Upper lobe of right lung (tissue), 1 donor: ENCODE measurements at regions not wholly inside any gene's neighbourhood (a gene's known extent, or its start where the extent isn't known, plus 50 kb on each side); places are given as distances from the start of the nearest gene placed in this dataset.

Source experiments
- ATAC-seq: fragments of 200-7000 bp; cut with Tn5 transposase; one replicate; pipeline ENCODE4 v1.9.1; 2020; ENCODE audit warnings: mild to moderate bottlenecking, moderate library complexity
- DNase-seq: peaks from one replicate; pipeline ENCODE4 v3.0.0-alpha.2; 2020
- H3K27ac ChIP-seq: fragments of 200-600 bp; one replicate; pipeline ENCODE4 v1.8.0; 2022
- H3K27me3 ChIP-seq: fragments of 200-600 bp; one replicate; pipeline ENCODE4 v1.8.0; 2022; ENCODE audit warnings: mild to moderate bottlenecking
- H3K36me3 ChIP-seq: fragments of 200-600 bp; one replicate; pipeline ENCODE4 v1.8.0; 2022
- H3K4me1 ChIP-seq: fragments of 200-600 bp; one replicate; pipeline ENCODE4 v1.8.0; 2022
- H3K4me3 ChIP-seq: fragments of 200-600 bp; one replicate; pipeline ENCODE4 v1.8.0; 2022; ENCODE audit warnings: mild to moderate bottlenecking
- H3K9me3 ChIP-seq: fragments of 200-600 bp; one replicate; pipeline ENCODE4 v1.8.0; 2022
- CTCF ChIP-seq: fragments of 200-600 bp; IDR thresholded peaks from one replicate; pipeline ENCODE4 v1.8.0; 2022; ENCODE audit warnings: antibody characterized with exemption
- intact Hi-C: fragments of 100-400 bp; cut with DNase I; formaldehyde crosslinking; loops from one replicate; pipeline ENCODE4 v1.11.0; 2022
- donor health status: DM: no; HTN: yes; CAD: no; lungs with severe emphysema.

- Histone ChIP-seq H3K27me3 (no peaks in the 10 kb centered on the region), H3K4me1 (no peaks in the 10 kb centered on the region), H3K27ac (no peak overlapping the region), H3K4me3 (no peak overlapping the region), H3K9me3 (no peaks in the 10 kb centered on the region), H3K36me3 (no peaks in the 10 kb centered on the region)
- DNase-seq (no peak), ATAC-seq (no peak)
- no peak for TF ChIP-seq CTCF
- intact Hi-C loops, result no loop called here
These were observed 974.0 kb upstream of the GHITM start for GRCh38 chr10:83165265-83165664.

- peak; percentile 16 for TF ChIP-seq CTCF
- Histone ChIP-seq H3K36me3 (no peaks in the 10 kb centered on the region), H3K27ac (no peak overlapping the region), H3K9me3 (no peaks in the 10 kb centered on the region), H3K4me1 (no peaks in the 10 kb centered on the region), H3K27me3 (no peaks in the 10 kb centered on the region), H3K4me3 (no peak overlapping the region)
- ATAC-seq (no peak), DNase-seq (no peak)
- intact Hi-C loops, result no loop called here
These were observed 973.0 kb upstream of the GHITM start for GRCh38 chr10:83166344-83166743.

GRCh38 chr10:83167081-83167480, 972.2 kb upstream of the GHITM start:
- no peak overlapping the region for H3K27ac ChIP-seq
- no peaks in the 10 kb centered on the region for H3K4me1 ChIP-seq
- no peaks in the 10 kb centered on the region for H3K27me3 ChIP-seq
- H3K9me3 ChIP-seq, result no peaks in the 10 kb centered on the region
- no peak overlapping the region for H3K4me3 ChIP-seq
- no peak for DNase-seq
- H3K36me3 ChIP-seq, result no peaks in the 10 kb centered on the region
- TF ChIP-seq CTCF, result no peak
- no peak for ATAC-seq
- intact Hi-C loops, result no loop called here

GRCh38 chr10:83176901-83177300, 962.4 kb upstream of the GHITM start:
- no peaks in the 10 kb centered on the region for H3K4me1 ChIP-seq
- DNase-seq, result no peak
- no peaks in the 10 kb centered on the region for H3K27me3 ChIP-seq
- no peak overlapping the region for H3K27ac ChIP-seq
- no peaks in the 10 kb centered on the region for H3K9me3 ChIP-seq
- no peaks in the 10 kb centered on the region for H3K36me3 ChIP-seq
- intact Hi-C loops, result no loop called here
- no peak overlapping the region for H3K4me3 ChIP-seq
- ATAC-seq, result no peak
- no peak for TF ChIP-seq CTCF

- H3K27me3 ChIP-seq, result no peaks in the 10 kb centered on the region
- intact Hi-C loops, result no loop called here
- H3K36me3 ChIP-seq, result no peaks in the 10 kb centered on the region
- ATAC-seq (no peak), DNase-seq (no peak)
- H3K9me3 ChIP-seq, result no peaks in the 10 kb centered on the region
- no peak overlapping the region for H3K27ac ChIP-seq
- no peaks in the 10 kb centered on the region for H3K4me1 ChIP-seq
- no peak overlapping the region for H3K4me3 ChIP-seq
- no peak for TF ChIP-seq CTCF
These were observed 960.8 kb upstream of the GHITM start for GRCh38 chr10:83178526-83178925.

GRCh38 chr10:83179371-83179770, 959.9 kb upstream of the GHITM start:
- no peak overlapping the region for H3K27ac ChIP-seq
- no peaks in the 10 kb centered on the region for H3K36me3 ChIP-seq
- ATAC-seq (no peak), DNase-seq (no peak)
- no peaks in the 10 kb centered on the region for H3K4me1 ChIP-seq
- intact Hi-C loops, result no loop called here
- no peak overlapping the region for H3K4me3 ChIP-seq
- no peaks in the 10 kb centered on the region for H3K27me3 ChIP-seq
- no peaks in the 10 kb centered on the region for H3K9me3 ChIP-seq
- no peak for TF ChIP-seq CTCF
